Inferior parietal cortex (tissue), 1 donor: ENCODE measurements at regions not wholly inside any gene's neighbourhood (a gene's known extent, or its start where the extent isn't known, plus 50 kb on each side); places are given as distances from the start of the nearest gene placed in this dataset.
"Not testable (repeated sequence)": the region's sequence is repeated elsewhere in the genome, so short reads cannot be mapped to it uniquely, and the experiment has no call there.

ENCODE experiments used
- DNase-seq: peaks from one replicate; pipeline ENCODE4 v3.0.0-alpha.2; 2016; ENCODE audit errors: extremely low spot score

GRCh38 chr6:25180630-25181349 lies 98.4 kb upstream of the CARMIL1 start:
- no peak for DNase-seq

DNA sequence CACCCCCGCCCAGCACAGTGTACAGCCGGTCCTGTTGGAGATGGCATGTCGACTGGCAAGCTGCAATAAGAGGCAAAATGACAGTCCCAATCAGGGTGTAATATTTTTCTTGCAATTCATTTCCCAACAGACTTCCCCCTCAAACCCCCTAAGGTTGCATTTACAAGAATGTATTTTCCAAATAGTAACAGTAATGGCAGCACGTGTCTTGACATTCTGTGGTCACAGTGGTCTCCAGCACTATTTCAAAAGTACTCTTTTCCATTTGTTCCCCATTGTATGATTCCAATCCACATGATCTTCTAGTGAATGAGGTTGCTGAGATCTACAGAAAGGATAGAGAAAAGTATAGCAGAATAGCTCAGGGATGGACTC lies 97.8 kb upstream of the CARMIL1 start:
- DNase-seq = no peak

DNA sequence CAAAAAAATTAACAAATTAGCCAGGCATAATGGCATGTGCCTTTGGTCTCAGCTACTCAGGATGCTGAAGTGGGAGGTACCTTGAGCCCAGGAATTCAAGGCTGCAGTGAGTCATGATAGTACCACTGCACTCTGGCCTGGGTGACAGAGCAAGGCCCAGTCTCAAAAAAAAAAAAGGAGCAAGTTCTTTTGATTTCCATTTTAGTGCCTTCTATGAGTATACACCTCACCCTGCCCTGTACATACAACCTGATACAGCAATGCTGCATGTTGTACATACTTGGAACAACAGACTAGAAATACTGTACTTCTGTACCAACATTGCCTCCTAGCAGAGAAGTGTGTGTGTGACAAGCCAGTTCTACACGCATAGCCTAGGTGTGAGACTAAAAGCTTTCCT lies 97.3 kb upstream of the CARMIL1 start:
- no peak for DNase-seq

- DNase-seq = no peak
These were observed 92.3 kb upstream of the CARMIL1 start for GRCh38 chr6:25186919-25187318.

GRCh38 chr6:25188232-25188631 lies 90.9 kb upstream of the CARMIL1 start:
- DNase-seq = no peak

DNA sequence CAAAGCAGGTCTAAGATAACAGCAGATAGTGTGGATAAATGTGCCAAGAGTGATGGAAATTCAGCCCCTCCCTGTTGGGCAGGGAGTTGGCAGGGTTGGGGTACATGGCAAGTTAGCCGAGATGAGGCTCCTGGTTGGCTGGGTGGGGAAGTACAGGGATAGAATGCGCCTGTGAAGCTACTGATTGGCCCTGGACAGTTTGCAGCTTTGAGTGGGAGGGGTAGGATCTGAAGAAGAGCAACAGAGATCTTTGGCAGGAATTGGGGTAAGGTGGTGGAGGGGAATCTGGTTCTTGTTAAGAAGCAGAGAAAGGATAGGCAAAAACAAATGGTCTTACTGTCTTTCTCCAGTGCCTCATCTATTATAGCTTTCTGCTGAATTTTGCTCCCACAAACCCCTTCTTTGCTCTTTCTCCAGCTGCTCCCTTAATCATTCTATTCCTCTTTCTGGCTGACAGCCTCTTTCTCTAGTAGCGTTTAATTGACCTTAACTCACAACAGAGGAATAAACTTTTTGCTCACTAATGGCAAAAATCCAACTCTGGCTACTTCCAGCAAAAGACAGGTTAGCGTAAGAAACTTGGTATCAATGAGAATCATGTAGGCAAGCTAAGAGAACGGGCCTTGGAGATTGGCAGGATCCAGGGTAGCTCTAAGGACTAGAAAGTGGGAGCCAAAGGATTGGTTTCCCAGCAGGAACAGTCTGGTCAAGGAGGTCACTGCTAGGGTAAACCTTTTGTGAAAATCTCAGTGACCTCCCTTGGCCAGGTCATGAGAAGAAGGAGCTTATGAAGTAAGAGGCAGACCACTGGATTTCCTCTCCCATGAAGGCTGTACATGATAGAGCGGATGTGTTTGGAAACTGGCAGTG lies 86.3 kb upstream of the CARMIL1 start:
- no peak for DNase-seq

DNA sequence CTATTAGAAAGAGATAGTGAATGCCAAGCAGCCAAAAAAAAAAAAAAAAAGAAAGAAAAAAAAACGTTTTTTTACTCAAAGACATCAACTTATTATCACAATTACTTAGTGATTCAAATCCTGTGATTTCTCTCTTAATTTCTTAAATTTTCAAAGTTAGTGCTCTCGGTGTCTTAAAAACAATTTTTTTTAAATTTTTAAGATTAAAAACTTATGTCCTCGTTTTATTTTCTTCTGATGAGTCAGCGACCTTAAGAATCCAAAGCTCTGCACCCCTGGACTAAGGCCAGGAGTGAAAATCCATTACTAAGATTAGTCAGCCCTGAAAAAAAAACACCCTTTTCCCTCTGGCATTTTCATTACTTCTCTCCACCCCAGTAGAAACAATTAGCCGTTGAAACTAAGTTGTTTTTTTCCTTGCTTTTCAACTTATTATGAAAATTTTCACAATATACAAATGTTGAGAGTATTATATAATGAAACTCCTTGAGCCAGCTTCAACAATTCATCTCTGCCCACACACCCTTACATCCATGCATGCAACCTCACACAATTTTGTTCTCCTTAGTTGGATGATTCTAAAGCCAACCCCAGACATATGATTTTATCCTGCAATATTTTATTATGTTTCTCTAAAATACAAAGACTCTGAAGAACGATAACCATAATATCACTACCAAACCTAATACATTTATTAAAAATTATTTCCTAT lies 85.6 kb upstream of the CARMIL1 start:
- no peak for DNase-seq

DNA sequence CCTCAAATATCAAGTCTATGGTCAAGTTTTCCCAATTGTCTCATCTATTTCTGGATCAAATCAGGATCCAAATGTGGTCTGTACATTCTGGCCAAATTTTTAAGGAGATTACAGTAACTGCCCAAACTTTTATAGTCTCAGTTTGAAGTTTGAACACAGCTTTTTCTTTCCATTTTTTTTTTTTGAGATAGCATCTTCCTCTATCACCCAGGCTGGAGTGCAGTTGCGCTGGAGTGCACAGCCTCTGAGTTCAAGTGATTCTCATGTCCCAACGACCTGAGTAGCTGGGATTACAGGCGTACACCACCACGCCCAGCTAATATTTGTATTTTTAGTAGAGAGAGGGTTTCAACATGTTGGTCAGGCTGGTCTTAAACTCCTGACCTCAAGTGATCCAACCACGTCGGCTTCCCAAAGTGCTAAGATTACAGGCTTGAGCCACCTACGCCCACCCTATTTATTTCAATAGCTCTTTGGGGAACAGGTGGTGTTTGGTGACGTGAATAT lies 84.9 kb upstream of the CARMIL1 start:
- no peak for DNase-seq

- no peak for DNase-seq
These were observed 82.7 kb upstream of the CARMIL1 start for GRCh38 chr6:25196464-25196863.

DNA sequence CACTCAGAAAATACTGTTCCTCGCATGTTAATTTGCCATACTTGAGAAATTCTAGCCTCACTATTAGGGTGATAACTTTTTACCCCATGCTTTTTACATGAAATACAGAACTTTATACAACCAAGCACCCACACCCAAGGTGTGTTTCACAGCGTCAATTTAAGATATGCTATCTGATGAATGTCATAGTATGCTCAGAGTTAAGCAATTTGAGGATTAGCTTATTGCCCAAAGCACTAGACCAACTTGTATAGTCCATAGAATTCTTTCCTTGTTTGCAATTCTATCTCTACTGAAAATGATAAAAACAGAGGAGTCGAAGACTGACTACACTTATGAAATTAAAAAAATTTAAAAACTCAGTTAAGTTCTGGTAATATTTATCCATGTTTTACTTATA lies 82.1 kb upstream of the CARMIL1 start:
- DNase-seq = no peak

DNA sequence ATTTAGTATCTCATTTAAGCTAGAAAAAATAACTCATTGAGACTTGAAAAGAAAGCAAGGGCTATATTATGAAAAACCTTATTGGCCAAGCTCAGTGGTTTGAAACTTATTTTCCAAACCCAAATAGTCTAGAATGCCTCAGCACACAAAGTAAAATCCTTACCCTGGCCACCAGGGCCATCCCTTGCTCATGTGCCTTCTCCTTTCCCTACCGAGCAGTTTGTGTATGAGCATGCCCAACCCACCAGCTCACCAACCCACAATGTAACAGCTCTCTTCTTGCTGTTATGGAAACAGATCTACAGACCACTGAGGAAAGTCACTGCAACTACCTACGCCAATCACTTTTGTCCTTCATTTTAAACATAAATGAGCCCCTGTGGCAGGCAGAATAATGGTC lies 79.6 kb upstream of the CARMIL1 start:
- no peak for DNase-seq

DNA sequence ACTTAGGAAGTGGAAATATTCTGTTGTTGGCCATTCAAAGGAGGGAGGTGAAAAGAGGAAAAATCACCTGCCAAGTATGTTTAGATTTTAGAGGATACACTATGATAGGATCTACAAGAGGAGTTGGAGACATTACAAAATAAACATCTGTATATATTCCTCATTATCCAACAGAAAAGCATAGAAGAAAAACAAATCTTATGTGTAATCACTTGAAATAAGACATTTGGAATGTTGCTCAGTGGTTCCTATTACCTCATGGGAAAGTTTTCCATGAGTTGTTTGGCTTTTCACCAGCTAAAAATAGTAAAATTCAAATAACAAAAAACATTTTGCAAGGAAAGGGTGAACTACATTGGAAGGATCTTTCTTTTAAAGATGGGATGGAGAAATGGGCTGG lies 76.7 kb upstream of the CARMIL1 start:
- no peak for DNase-seq

GRCh38 chr6:25205629-25206028 lies 73.5 kb upstream of the CARMIL1 start:
- no peak for DNase-seq

DNA sequence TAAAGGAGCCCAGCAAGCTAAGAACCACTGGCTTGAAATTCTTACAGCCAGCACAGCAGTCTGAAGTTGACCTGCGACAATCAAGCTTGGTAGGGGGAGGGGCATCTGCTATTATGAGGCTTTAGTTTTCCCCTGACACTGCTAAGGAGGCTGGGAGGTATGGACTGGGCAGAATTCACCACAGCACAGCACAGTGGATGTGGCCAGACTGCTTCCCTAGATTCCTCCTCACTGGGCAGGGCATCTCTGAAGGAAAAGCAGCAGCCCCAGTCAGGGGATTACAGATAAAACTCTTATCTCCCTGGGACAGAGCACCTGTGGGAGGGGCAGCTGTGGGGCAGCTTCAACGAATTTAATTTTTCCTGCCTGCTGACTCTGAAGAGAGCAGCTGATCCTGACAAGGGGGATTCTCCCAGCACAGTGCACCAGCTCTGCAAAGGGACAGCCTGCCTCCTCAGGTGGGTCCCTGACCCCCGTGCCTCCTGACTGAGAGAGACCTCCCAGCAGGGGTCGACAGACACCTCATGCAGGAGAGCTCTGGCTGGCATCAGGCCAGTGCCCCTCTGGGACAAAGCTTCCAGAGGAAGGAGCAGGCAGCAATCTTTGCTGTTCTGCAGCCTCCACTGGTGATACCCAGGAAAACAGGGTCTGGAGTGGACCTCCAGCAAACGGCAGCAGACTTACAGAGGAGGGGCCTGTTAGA lies 71.6 kb upstream of the CARMIL1 start:
- not testable (repeated sequence) for DNase-seq

GRCh38 chr6:25215881-25216280 lies 63.3 kb upstream of the CARMIL1 start:
- DNase-seq = no peak

GRCh38 chr6:25217302-25217701 lies 61.9 kb upstream of the CARMIL1 start:
- DNase-seq = no peak

GRCh38 chr6:25217829-25218228 lies 61.3 kb upstream of the CARMIL1 start:
- no peak for DNase-seq

GRCh38 chr6:25218346-25218745 lies 60.8 kb upstream of the CARMIL1 start:
- no peak for DNase-seq

DNA sequence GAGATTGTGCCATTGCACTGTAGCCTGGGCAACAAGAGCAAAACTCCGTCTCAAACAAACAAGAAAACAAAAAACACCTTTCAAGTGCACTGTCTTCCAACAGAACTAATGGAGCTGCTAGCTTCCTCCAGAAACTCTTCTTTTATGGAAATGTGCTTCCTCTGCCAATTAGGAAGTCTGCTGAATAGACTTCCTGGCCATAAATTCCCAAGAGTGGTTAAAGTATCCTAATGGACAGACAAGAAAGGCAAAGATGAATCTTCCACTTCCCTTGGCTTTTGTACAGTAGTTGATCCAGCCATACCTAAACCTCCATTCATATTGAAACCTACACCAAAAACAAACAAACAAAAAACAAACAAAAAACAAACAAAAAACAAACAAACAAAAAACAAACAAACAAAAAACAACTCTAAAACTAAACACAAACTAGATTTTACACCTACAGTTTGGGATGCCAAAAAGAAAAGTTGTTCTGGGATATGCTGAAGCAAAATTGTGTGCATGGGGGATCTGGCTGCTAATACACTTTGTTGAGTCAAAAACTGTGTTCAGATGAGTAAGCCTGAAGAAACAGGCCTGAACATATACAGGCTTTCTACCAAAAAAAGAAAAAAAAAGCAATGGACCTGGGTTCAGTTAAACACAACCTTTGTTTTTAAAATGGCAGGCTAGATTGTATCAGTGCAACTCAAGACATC lies 59.8 kb upstream of the CARMIL1 start:
- no peak for DNase-seq

DNA sequence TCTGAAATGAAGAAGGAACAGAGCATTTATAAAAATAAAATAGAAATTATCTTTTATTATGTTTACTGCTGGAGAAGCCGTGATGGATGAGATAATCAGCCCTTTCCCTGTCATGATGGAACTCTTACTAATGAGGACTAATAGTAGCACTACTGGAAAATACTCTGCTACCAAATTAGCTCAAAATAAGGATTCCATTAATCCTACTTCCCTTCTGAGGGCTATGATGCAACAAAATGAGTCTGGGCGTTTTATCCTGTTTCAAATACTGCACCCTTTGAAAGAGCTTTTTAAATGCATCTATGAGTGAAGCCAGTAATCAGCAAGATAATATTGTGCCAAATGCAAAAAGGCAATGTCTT lies 59.3 kb upstream of the CARMIL1 start:
- no peak for DNase-seq

- DNase-seq = no peak
These were observed 58.3 kb upstream of the CARMIL1 start for GRCh38 chr6:25220857-25221256.
